SK-N-SH (cell line): ENCODE measurements at regions not wholly inside any gene's neighbourhood (a gene's known extent, or its start where the extent isn't known, plus 50 kb on each side); places are given as distances from the start of the nearest gene placed in this dataset.

ENCODE experiments used
- CTCF ChIA-PET: fragments of 300-600, 350-600 bp; formaldehyde crosslinking; extraction: SDS; loops from one replicate; lab custom pipeline; 2021; lab: Yijun Ruan, JAX
- POLR2A ChIA-PET: fragments of 350-600 bp; sonication (Branson Sonifier 250); formaldehyde crosslinking; extraction: SDS; loops from one replicate; lab custom pipeline; 2020; ENCODE audit warnings: antibody characterized with exemption, inconsistent platforms; lab: Yijun Ruan, JAX
- DNase-seq: peaks from one replicate; pipeline ENCODE4 v3.0.0; 2012
- H2AFZ ChIP-seq: fragments of 200-600 bp; sonication (generic); 2 replicates; pipeline ENCODE4 v1.8.1; 2016; ENCODE audit warnings: antibody characterized with exemption, mild to moderate bottlenecking, low read depth
- H3F3A ChIP-seq: fragments of 200-600 bp; sonication (generic); replicated peaks from 2 replicates; pipeline ENCODE3; 2016; ENCODE audit warnings: antibody characterized with exemption, mild to moderate bottlenecking; ENCODE audit not compliant: insufficient read depth
- H3K27ac ChIP-seq, 2 experiments: fragments of 200-500 bp in 1 of 2; fragments of 200-600 bp in 1 of 2; sonication (Bioruptor generic) in 1 of 2; sonication (generic), shearing (Covaris generic) in 1 of 2; 2 replicates each; pipeline versions ENCODE4 v1.5.1 to v1.6.1; 2014 to 2016; ENCODE audit warnings: low read depth in 2 of 2, inconsistent platforms in 1 of 2, low read length in 1 of 2, mild to moderate bottlenecking in 1 of 2, mixed read lengths in 1 of 2
- H3K27me3 ChIP-seq: fragments of 200-600 bp; sonication (generic), shearing (Covaris generic); 2 replicates; pipeline ENCODE4 v1.6.1; 2016; ENCODE audit warnings: mixed run types; ENCODE audit not compliant: insufficient read depth
- H3K36me3 ChIP-seq, 2 experiments: fragments of 200-500 bp in 1 of 2; fragments of 200-600 bp in 1 of 2; sonication (Bioruptor generic) in 1 of 2; sonication (generic) in 1 of 2; replicated peaks in 1 of 2; 2 replicates each; pipeline versions ENCODE3 to v1.5.1; 2014 to 2016; ENCODE audit warnings: low read length in 1 of 2, mild to moderate bottlenecking in 1 of 2; ENCODE audit not compliant: insufficient read depth in 2 of 2, control insufficient read depth in 1 of 2
- H3K4me1 ChIP-seq, 2 experiments: fragments of 200-500 bp in 1 of 2; fragments of 200-600 bp in 1 of 2; sonication (Bioruptor generic) in 1 of 2; sonication (generic), shearing (Covaris generic) in 1 of 2; 2 replicates each; pipeline versions ENCODE4 v1.5.1 to v1.6.1; 2014 to 2016; ENCODE audit warnings: low read depth in 1 of 2, low read length in 1 of 2, mixed run types in 1 of 2; ENCODE audit not compliant: insufficient read depth in 2 of 2, control insufficient read depth in 1 of 2
- H3K4me2 ChIP-seq: fragments of 200-600 bp; sonication (generic), shearing (Covaris generic); 2 replicates; pipeline ENCODE4 v1.6.1; 2017; ENCODE audit warnings: mixed run types
- H3K4me3 ChIP-seq, 2 experiments: fragments of 200-500 bp in 1 of 2; fragments of 200-600 bp in 1 of 2; sonication (Bioruptor generic) in 1 of 2; sonication (generic), shearing (Covaris generic) in 1 of 2; 2 replicates each; pipeline versions ENCODE4 v1.5.1 to v1.8.1; 2014 to 2016; ENCODE audit warnings: low read depth in 2 of 2, inconsistent platforms in 1 of 2, low read length in 1 of 2, mild to moderate bottlenecking in 1 of 2, mixed read lengths in 1 of 2, moderate library complexity in 1 of 2
- H3K79me2 ChIP-seq: fragments of 200-600 bp; sonication (generic); 2 replicates; pipeline ENCODE4 v1.8.1; 2017; ENCODE audit warnings: mild to moderate bottlenecking; ENCODE audit not compliant: insufficient read depth
- H3K9ac ChIP-seq: fragments of 200-600 bp; sonication (generic); 2 replicates; pipeline ENCODE4 v1.6.1; 2017; ENCODE audit warnings: mixed run types
- H3K9me2 ChIP-seq: fragments of 200-600 bp; sonication (generic); 2 replicates; pipeline ENCODE4 v1.6.1; 2017; ENCODE audit warnings: mixed run types
- H3K9me3 ChIP-seq: fragments of 200-600 bp; sonication (generic); 2 replicates; pipeline ENCODE4 v1.6.1; 2017; ENCODE audit warnings: mixed run types, mild to moderate bottlenecking, moderate library complexity
- H4K20me1 ChIP-seq: fragments of 200-600 bp; sonication (generic); 2 replicates; pipeline ENCODE4 v1.6.1; 2017; ENCODE audit warnings: mild to moderate bottlenecking, mixed run types; ENCODE audit not compliant: insufficient read depth
- CTCF ChIP-seq: fragments of 200-600 bp; sonication (generic); IDR thresholded peaks from 2 replicates; pipeline ENCODE4 v1.6.1; 2017; ENCODE audit warnings: antibody characterized with exemption, mild to moderate bottlenecking, moderate library complexity
- IRF3 ChIP-seq: fragments of 150-350 bp; IDR thresholded peaks from 2 replicates; pipeline ENCODE4 v1.6.1; 2016; ENCODE audit warnings: mild to moderate bottlenecking, low read depth, low read length
- MXI1 ChIP-seq: IDR thresholded peaks from 2 replicates; pipeline ENCODE4 v1.6.1; 2012; ENCODE audit warnings: mild to moderate bottlenecking, low read depth, low read length, improper control_type of control experiment
- SIN3A ChIP-seq: IDR thresholded peaks from 2 replicates; pipeline ENCODE4 v1.6.1; 2012; ENCODE audit warnings: low read depth, mild to moderate bottlenecking, low read length, moderate library complexity, borderline replicate concordance
- SMC3 ChIP-seq: IDR thresholded peaks from 2 replicates; pipeline ENCODE4 v1.6.1; 2012; ENCODE audit warnings: low read depth, low read length, improper control_type of control experiment
- TAF1 ChIP-seq: IDR thresholded peaks from 2 replicates; pipeline ENCODE4 v1.6.1; 2012; ENCODE audit warnings: low read depth, mild to moderate bottlenecking, low read length, moderate library complexity, borderline replicate concordance
- TCF12 ChIP-seq: IDR thresholded peaks from 2 replicates; pipeline ENCODE4 v1.4.0; 2012
- WGBS: methylation state at CpG from one replicate; pipeline ENCODE4 v1.1.6; 2017; ENCODE audit warnings: low lambda C conversion rate; 5-methylcytosine and 5-hydroxymethylcytosine counted together

GRCh38 chr12:107631715-107632114, 53.9 kb upstream of the PWP1 start:
- Histone ChIP-seq H2AFZ (no peak overlapping the region), H3K9ac (no peak overlapping the region), H3F3A (no peaks in the 10 kb centered on the region), H3K9me3 (no peaks in the 10 kb centered on the region), H3K27ac (no peak overlapping the region), H3K79me2 (no peaks in the 10 kb centered on the region), H4K20me1 (no peaks in the 10 kb centered on the region)
- TF ChIP-seq IRF3 (no peak), MXI1 (no peak), SIN3A (no peak)
- TF ChIP-seq, all 33 proteins: peak for 0
- H3K36me3 ChIP-seq: no peaks in the 10 kb centered on the region
- no peak overlapping the region for H3K4me2 ChIP-seq
- H3K4me3 ChIP-seq: no peak overlapping the region
- 44% methylated on average over 3 of the region's 3 CpGs for WGBS
- no peaks in the 10 kb centered on the region for H3K9me2 ChIP-seq
- H3K27me3 ChIP-seq: no peaks in the 10 kb centered on the region
- ChIA-PET POLR2A (no interaction called here), CTCF (interaction anchor here (1.0 kb wide), 1 partner anchor 10 kb away, joined by 3 read pairs; no protein-coding TSS in a partner anchor)
- no peak for DNase-seq
- peaks cover 0 to 3% of the 10 kb centered on the region in 2 experiments; a peak in 1 of 4 replicates for H3K4me1 ChIP-seq

- DNase-seq: no peak
- Histone ChIP-seq H3K79me2 (no peaks in the 10 kb centered on the region), H2AFZ (no peak overlapping the region), H3K9ac (no peak overlapping the region), H3K4me1 (peaks cover 0 to 3% of the 10 kb centered on the region in 2 experiments; a peak in 1 of 4 replicates), H3K36me3 (no peaks in the 10 kb centered on the region), H3K4me3 (no peak overlapping the region), H3K9me2 (no peaks in the 10 kb centered on the region), H3K9me3 (no peaks in the 10 kb centered on the region), H3K27ac (no peak overlapping the region), H3F3A (no peaks in the 10 kb centered on the region), H4K20me1 (no peaks in the 10 kb centered on the region), H3K4me2 (no peak overlapping the region), H3K27me3 (no peaks in the 10 kb centered on the region)
- TF ChIP-seq SMC3 (no peak), MXI1 (no peak), SIN3A (no peak), TCF12 (no peak), TAF1 (no peak)
- CTCF ChIA-PET: interaction anchor here (0.8 kb wide), 1 partner anchor 227 kb away, joined by 3 read pairs; no protein-coding TSS in a partner anchor
- POLR2A ChIA-PET: no interaction called here
- WGBS: 50% methylated on average over 5 of the region's 5 CpGs
Observed at GRCh38 chr12:107632246-107632645, 53.4 kb upstream of the PWP1 start.

GRCh38 chr12:107634530-107634929, 51.1 kb upstream of the PWP1 start:
- CTCF ChIA-PET: interaction anchor here (0.6 to 1.5 kb wide), 5 partner anchors 10 to 1320 kb away, joined by 3 to 5 read pairs (median 3); no protein-coding TSS in a partner anchor
- WGBS: 72% methylated on average over 10 of the region's 10 CpGs
- H2AFZ ChIP-seq: no peak overlapping the region

More at GRCh38 chr12:107634530-107634929, 51.1 kb upstream of the PWP1 start:
- POLR2A ChIA-PET: no interaction called here
- Histone ChIP-seq H3K4me1 (peaks cover 0 to 3% of the 10 kb centered on the region in 2 experiments; a peak in 1 of 4 replicates), H3K4me2 (no peak overlapping the region), H3K79me2 (no peaks in the 10 kb centered on the region), H4K20me1 (no peaks in the 10 kb centered on the region), H3K36me3 (no peaks in the 10 kb centered on the region), H3K9me3 (no peaks in the 10 kb centered on the region), H3F3A (no peaks in the 10 kb centered on the region), H3K27ac (no peak overlapping the region), H3K4me3 (no peak overlapping the region), H3K27me3 (no peaks in the 10 kb centered on the region), H3K9ac (no peak overlapping the region), H3K9me2 (no peaks in the 10 kb centered on the region)
- DNase-seq: no peak
- TF ChIP-seq CTCF: no peak
